COLO829 (cell line): ENCODE measurements at regions not wholly inside any gene's neighbourhood (a gene's known extent, or its start where the extent isn't known, plus 50 kb on each side); places are given as distances from the start of the nearest gene placed in this dataset.

Experiments
- DNase-seq: peaks from one replicate; pipeline ENCODE4 v3.0.0; 2012; ENCODE audit warnings: low spot score

- no peak for DNase-seq
Observed at GRCh38 chr3:111311709-111312235, 230.2 kb upstream of the CD96 start.

GRCh38 chr3:111314181-111314873 lies 227.7 kb upstream of the CD96 start:
- DNase-seq = no peak

GRCh38 chr3:111314898-111315297 lies 227.1 kb upstream of the CD96 start:
- no peak for DNase-seq

- DNase-seq = peak; percentile 23
Observed at GRCh38 chr3:111315930-111316587, 225.9 kb upstream of the CD96 start.

GRCh38 chr3:111318289-111318688 lies 223.7 kb upstream of the CD96 start:
- DNase-seq = no peak

GRCh38 chr3:111319598-111319997 lies 222.4 kb upstream of the CD96 start:
- DNase-seq = no peak

- peak; percentile 43 for DNase-seq
Observed at GRCh38 chr3:111321786-111322185, 220.2 kb upstream of the CD96 start.

- DNase-seq = no peak
Observed at GRCh38 chr3:111323019-111323418, 219.0 kb upstream of the CD96 start.

- DNase-seq = no peak
Observed at GRCh38 chr3:111324151-111324550, 217.8 kb upstream of the CD96 start.

GRCh38 chr3:111324645-111325044 lies 217.4 kb upstream of the CD96 start:
- DNase-seq = no peak

GRCh38 chr3:111325160-111325718 lies 216.8 kb upstream of the CD96 start:
- no peak for DNase-seq

GRCh38 chr3:111326144-111326995 lies 215.6 kb upstream of the CD96 start:
- DNase-seq = no peak

- DNase-seq = no peak
Observed at GRCh38 chr3:111331306-111331705, 210.7 kb upstream of the CD96 start.

GRCh38 chr3:111331912-111332311 lies 210.1 kb upstream of the CD96 start:
- DNase-seq = no peak

- no peak for DNase-seq
Observed at GRCh38 chr3:111332488-111333080, 209.4 kb upstream of the CD96 start.

- no peak for DNase-seq
Observed at GRCh38 chr3:111333642-111334041, 208.4 kb upstream of the CD96 start.

- no peak for DNase-seq
Observed at GRCh38 chr3:111335512-111336303, 206.3 kb upstream of the CD96 start.

- no peak for DNase-seq
Observed at GRCh38 chr3:111336511-111336910, 205.5 kb upstream of the CD96 start.

- DNase-seq = peak; percentile 81
Observed at GRCh38 chr3:111338059-111338698, 203.8 kb upstream of the CD96 start.

- DNase-seq = no peak
Observed at GRCh38 chr3:111339017-111339416, 203.0 kb upstream of the CD96 start.

- DNase-seq = no peak
Observed at GRCh38 chr3:111351334-111351733, 190.7 kb upstream of the CD96 start.
